Brain microvascular endothelial cell (primary cell): ENCODE measurements at regions not wholly inside any gene's neighbourhood (a gene's known extent, or its start where the extent isn't known, plus 50 kb on each side); places are given as distances from the start of the nearest gene placed in this dataset.

ENCODE experiments used
- DNase-seq: peaks from one replicate; pipeline ENCODE4 v3.0.0-alpha.2; 2020
- H3K27ac ChIP-seq: fragments of 250-450 bp; sonication (Bioruptor Pico); 2 replicates; pipeline ENCODE4 v1.5.1; 2020; ENCODE audit warnings: mild to moderate bottlenecking, moderate library complexity
- H3K27me3 ChIP-seq: fragments of 250-450 bp; sonication (Bioruptor Pico); replicated peaks from 2 replicates; pipeline ENCODE4 v1.5.1; 2020; ENCODE audit warnings: mild to moderate bottlenecking
- H3K36me3 ChIP-seq: fragments of 250-450 bp; sonication (Bioruptor Pico); replicated peaks from 2 replicates; pipeline ENCODE4 v1.5.1; 2020; ENCODE audit warnings: mild to moderate bottlenecking
- H3K4me3 ChIP-seq: 2 replicates; pipeline ENCODE4 v1.5.1; 2011; ENCODE audit warnings: low read depth, mild to moderate bottlenecking, control low read depth, low read length, moderate library complexity
- in situ Hi-C: cut with HindIII; loops from 2 replicates; pipeline ENCODE4 v1.10.0; 2017; ENCODE audit warnings: low sequenced_read_pairs, low pct_ligation_motif_present
- TF ChIP-seq, protein P1 (sequence below): IDR thresholded peaks from 2 replicates; pipeline ENCODE4 v1.5.1; 2011; ENCODE audit warnings: low read depth, mild to moderate bottlenecking, moderate library complexity, low read length, control low read depth, inconsistent platforms; ENCODE audit errors: missing control alignments

GRCh38 chr12:90042920-90043641, 334.4 kb upstream of the ATP2B1 start:
- no peak overlapping the region for H3K27ac ChIP-seq
- peak; percentile 27 for DNase-seq
- TF ChIP-seq, protein P1, sequence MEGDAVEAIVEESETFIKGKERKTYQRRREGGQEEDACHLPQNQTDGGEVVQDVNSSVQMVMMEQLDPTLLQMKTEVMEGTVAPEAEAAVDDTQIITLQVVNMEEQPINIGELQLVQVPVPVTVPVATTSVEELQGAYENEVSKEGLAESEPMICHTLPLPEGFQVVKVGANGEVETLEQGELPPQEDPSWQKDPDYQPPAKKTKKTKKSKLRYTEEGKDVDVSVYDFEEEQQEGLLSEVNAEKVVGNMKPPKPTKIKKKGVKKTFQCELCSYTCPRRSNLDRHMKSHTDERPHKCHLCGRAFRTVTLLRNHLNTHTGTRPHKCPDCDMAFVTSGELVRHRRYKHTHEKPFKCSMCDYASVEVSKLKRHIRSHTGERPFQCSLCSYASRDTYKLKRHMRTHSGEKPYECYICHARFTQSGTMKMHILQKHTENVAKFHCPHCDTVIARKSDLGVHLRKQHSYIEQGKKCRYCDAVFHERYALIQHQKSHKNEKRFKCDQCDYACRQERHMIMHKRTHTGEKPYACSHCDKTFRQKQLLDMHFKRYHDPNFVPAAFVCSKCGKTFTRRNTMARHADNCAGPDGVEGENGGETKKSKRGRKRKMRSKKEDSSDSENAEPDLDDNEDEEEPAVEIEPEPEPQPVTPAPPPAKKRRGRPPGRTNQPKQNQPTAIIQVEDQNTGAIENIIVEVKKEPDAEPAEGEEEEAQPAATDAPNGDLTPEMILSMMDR, result no peak
- no peaks in the 10 kb centered on the region for H3K36me3 ChIP-seq
- in situ Hi-C loops, result no loop called here
- H3K4me3 ChIP-seq, result no peak overlapping the region
- no peaks in the 10 kb centered on the region for H3K27me3 ChIP-seq

GRCh38 chr12:90038289-90038688, 329.7 kb upstream of the ATP2B1 start:
- H3K4me3 ChIP-seq, result no peak overlapping the region
- TF ChIP-seq, protein P1, result no peak
- no peak for DNase-seq
- H3K27me3 ChIP-seq, result no peaks in the 10 kb centered on the region
- H3K36me3 ChIP-seq, result no peaks in the 10 kb centered on the region
- H3K27ac ChIP-seq, result no peak overlapping the region
- in situ Hi-C loops, result no loop called here

DNA sequence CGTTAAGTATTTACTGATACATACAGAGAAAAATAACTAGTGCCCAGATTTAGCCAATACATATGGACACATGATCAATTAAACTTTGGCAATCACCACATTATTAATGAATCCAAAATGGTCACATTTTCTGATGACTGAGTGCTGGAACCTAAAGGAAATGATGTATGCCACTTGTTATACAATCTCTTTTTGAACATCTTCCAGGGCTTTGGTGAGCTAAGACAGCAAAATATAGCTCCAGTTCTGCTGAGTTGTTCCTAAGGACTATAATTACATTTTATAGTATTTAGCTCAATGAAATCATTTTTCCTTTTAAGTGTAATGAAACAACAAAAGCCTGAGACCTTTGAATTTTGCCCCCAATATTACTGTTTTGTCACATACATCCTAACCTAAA, 329.1 kb upstream of the ATP2B1 start:
- no peak for DNase-seq
- TF ChIP-seq, protein P1, result no peak
- in situ Hi-C loops, result no loop called here
- Histone ChIP-seq H3K36me3 (no peaks in the 10 kb centered on the region), H3K27ac (no peak overlapping the region), H3K27me3 (no peaks in the 10 kb centered on the region), H3K4me3 (no peak overlapping the region)

DNA sequence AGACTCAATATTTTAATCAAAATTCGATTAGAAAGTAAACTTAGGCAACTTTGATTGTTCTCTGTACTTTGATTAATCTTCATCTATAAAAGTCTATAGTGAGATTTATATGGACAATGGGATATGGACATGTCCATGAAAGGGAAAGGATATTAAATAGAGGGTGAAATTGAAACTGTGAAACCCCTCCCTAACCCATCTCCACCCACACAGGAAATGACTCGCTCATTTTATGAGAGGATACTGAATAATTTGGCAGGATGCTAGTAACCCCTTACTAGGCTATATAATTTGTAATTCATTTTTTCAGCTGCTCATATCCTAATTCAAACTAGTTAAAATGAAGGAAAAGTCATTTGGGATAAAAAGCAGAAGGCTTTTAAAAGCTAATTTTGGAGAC, 328.0 kb upstream of the ATP2B1 start:
- Histone ChIP-seq H3K27ac (no peak overlapping the region), H3K27me3 (no peaks in the 10 kb centered on the region), H3K4me3 (no peak overlapping the region), H3K36me3 (no peaks in the 10 kb centered on the region)
- no peak for DNase-seq
- in situ Hi-C loops, result no loop called here
- TF ChIP-seq, protein P1, result no peak

- no peak overlapping the region for H3K4me3 ChIP-seq
- no peak overlapping the region for H3K27ac ChIP-seq
- TF ChIP-seq, protein P1, result no peak
- H3K36me3 ChIP-seq, result no peaks in the 10 kb centered on the region
- in situ Hi-C loops, result no loop called here
- no peak for DNase-seq
- no peaks in the 10 kb centered on the region for H3K27me3 ChIP-seq
These were observed 322.1 kb upstream of the ATP2B1 start for GRCh38 chr12:90030726-90031125.

DNA sequence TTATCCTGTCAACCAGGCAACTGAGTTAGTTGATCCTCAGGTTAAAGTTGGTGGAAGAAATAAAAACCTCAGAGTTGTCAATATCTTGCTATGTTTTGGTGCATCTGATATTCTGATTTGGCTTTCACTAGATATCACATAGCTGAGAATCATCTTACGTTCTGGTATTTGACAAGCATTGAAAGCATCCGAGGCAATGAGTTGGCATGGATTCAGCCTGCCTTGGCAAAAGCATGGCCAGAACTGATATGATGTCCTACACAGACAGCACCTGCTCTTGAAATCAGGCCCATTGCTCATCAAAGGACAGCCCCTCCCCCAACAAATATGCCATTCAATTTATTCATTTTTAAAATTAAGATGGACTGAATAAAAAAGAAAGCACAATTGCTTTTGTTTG, 320.7 kb upstream of the ATP2B1 start:
- no peak overlapping the region for H3K4me3 ChIP-seq
- TF ChIP-seq, protein P1, result no peak
- no peaks in the 10 kb centered on the region for H3K36me3 ChIP-seq
- in situ Hi-C loops, result no loop called here
- no peak overlapping the region for H3K27ac ChIP-seq
- no peak for DNase-seq
- no peaks in the 10 kb centered on the region for H3K27me3 ChIP-seq
